C4-2B (cell line): ENCODE measurements at regions not wholly inside any gene's neighbourhood (a gene's known extent, or its start where the extent isn't known, plus 50 kb on each side); places are given as distances from the start of the nearest gene placed in this dataset.

ENCODE experiments used
- CTCF ChIP-seq: fragments of 450-650 bp; conservative IDR thresholded peaks from 2 replicates; pipeline ENCODE4 v1.5.1; 2017; ENCODE audit warnings: mild to moderate bottlenecking
- ZFX ChIP-seq: fragments of 450-650 bp; IDR thresholded peaks from 2 replicates; pipeline ENCODE4 v1.6.1; 2017

GRCh38 chr4:132982151-132982550, 166.9 kb upstream of the PCDH10 start:
- TF ChIP-seq ZFX = no peak
- TF ChIP-seq CTCF = no peak
